ENCODE measurements at regions not wholly inside any gene's neighbourhood (a gene's known extent, or its start where the extent isn't known, plus 50 kb on each side); places are given as distances from the start of the nearest gene placed in this dataset.

GRCh38 chr4:160956875-160957274 lies 1206.9 kb downstream of the FSTL5 start:
- TF ChIP-seq EP300 (IDR thresholded peaks at IDR 0.05; ENCODE audit: low read depth) (no peak), CTCF (IDR thresholded peaks at IDR 0.05) (no peak), POLR2A (IDR thresholded peaks at IDR 0.05) (no peak), POLR2AphosphoS5 (IDR thresholded peaks at IDR 0.05) (no peak)
- no peak overlapping the region for H3K27ac ChIP-seq
- H3K27me3 ChIP-seq: no peaks in the 10 kb centered on the region
- in situ Hi-C loops (cut with MboI; ENCODE audit: low pct_ligation_motif_present in 1 of 4, low pct_unique_long_range_greater_than_20kb in 1 of 4, low sequenced_read_pairs in 3 of 4) (no loop called here), intact Hi-C loops (cut with DNase I; ENCODE audit: low total_unique reads) (no loop called here)
- no peaks in the 10 kb centered on the region for H3K4me1 ChIP-seq
- no peak overlapping the region for H3K4me3 ChIP-seq
- H3K9me3 ChIP-seq: no peaks in the 10 kb centered on the region
- no peaks in the 10 kb centered on the region for H3K36me3 ChIP-seq
- no peak for DNase-seq

DNA sequence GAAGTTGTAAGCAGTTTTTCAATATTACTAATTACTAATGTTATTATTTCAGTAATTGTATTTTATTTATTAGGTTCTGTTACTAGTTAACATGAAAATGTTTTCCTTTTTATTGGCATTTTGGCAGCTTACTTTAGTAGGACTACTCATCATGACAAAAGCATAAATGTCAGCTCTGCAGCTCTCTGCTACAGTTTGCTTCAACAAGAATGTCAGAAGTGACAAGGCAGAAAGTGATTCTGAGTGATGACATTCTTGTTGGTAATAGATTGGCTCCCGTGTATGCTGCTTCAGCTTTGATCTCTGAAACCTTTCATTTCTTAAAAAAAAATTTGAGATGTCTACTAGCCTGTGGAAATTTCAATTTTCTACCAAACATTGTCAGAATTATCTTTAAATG lies 1193.9 kb downstream of the FSTL5 start:
- H3K27ac ChIP-seq: no peak overlapping the region
- no peaks in the 10 kb centered on the region for H3K4me1 ChIP-seq
- intact Hi-C loops (cut with DNase I; ENCODE audit: low total_unique reads) (no loop called here), in situ Hi-C loops (cut with MboI; ENCODE audit: low pct_ligation_motif_present in 1 of 4, low pct_unique_long_range_greater_than_20kb in 1 of 4, low sequenced_read_pairs in 3 of 4) (no loop called here)
- no peaks in the 10 kb centered on the region for H3K9me3 ChIP-seq
- no peak for DNase-seq
- H3K27me3 ChIP-seq: no peaks in the 10 kb centered on the region
- WGBS, 2 donors (ENCODE audit: low coverage in 1 of 2): 54 to 57% methylated on average over 1 of the region's 1 CpG
- H3K4me3 ChIP-seq: no peak overlapping the region
- no peaks in the 10 kb centered on the region for H3K36me3 ChIP-seq
- TF ChIP-seq POLR2A (IDR thresholded peaks at IDR 0.05) (no peak), POLR2AphosphoS5 (IDR thresholded peaks at IDR 0.05) (no peak), CTCF (IDR thresholded peaks at IDR 0.05) (no peak), EP300 (IDR thresholded peaks at IDR 0.05; ENCODE audit: low read depth) (no peak)

GRCh38 chr4:160980091-160980490 lies 1183.7 kb downstream of the FSTL5 start:
- no peak for TF ChIP-seq POLR2AphosphoS5 (IDR thresholded peaks at IDR 0.05)
- TF ChIP-seq POLR2A (IDR thresholded peaks at IDR 0.05): no peak
- no peak for TF ChIP-seq EP300 (IDR thresholded peaks at IDR 0.05; ENCODE audit: low read depth)
- TF ChIP-seq CTCF (IDR thresholded peaks at IDR 0.05): no peak
- no peaks in the 10 kb centered on the region for H3K36me3 ChIP-seq
- no peaks in the 10 kb centered on the region for H3K27me3 ChIP-seq
- WGBS, 2 donors (ENCODE audit: low coverage in 1 of 2): 90 to 92% methylated on average over 2 to 3 of the region's 3 CpGs
- in situ Hi-C loops (cut with MboI; ENCODE audit: low pct_ligation_motif_present in 1 of 4, low pct_unique_long_range_greater_than_20kb in 1 of 4, low sequenced_read_pairs in 3 of 4) (no loop called here), intact Hi-C loops (cut with DNase I; ENCODE audit: low total_unique reads) (no loop called here)
- no peak overlapping the region for H3K27ac ChIP-seq
- H3K4me1 ChIP-seq: no peaks in the 10 kb centered on the region
- H3K4me3 ChIP-seq: no peak overlapping the region
- no peak for DNase-seq
- no peaks in the 10 kb centered on the region for H3K9me3 ChIP-seq

- in situ Hi-C loops (cut with MboI; ENCODE audit: low pct_ligation_motif_present in 1 of 4, low pct_unique_long_range_greater_than_20kb in 1 of 4, low sequenced_read_pairs in 3 of 4) (no loop called here), intact Hi-C loops (cut with DNase I; ENCODE audit: low total_unique reads) (no loop called here)
- no peaks in the 10 kb centered on the region for H3K36me3 ChIP-seq
- TF ChIP-seq CTCF (IDR thresholded peaks at IDR 0.05) (no peak), EP300 (IDR thresholded peaks at IDR 0.05; ENCODE audit: low read depth) (no peak)
- H3K4me1 ChIP-seq: no peaks in the 10 kb centered on the region
- no peaks in the 10 kb centered on the region for H3K9me3 ChIP-seq
- H3K4me3 ChIP-seq: no peak overlapping the region
- no peak for DNase-seq
- 77% methylated on average over 2 of the region's 2 CpGs; no CpG with 5 or more reads in 1 of the 2 donors for WGBS, 2 donors (ENCODE audit: low coverage in 1 of 2)
- no peaks in the 10 kb centered on the region for H3K27me3 ChIP-seq
- H3K27ac ChIP-seq: no peak overlapping the region
Observed at GRCh38 chr4:160981083-160981482, 1182.7 kb downstream of the FSTL5 start.
